ENCODE measurements at regions not wholly inside any gene's neighbourhood (a gene's known extent, or its start where the extent isn't known, plus 50 kb on each side); places are given as distances from the start of the nearest gene placed in this dataset.

DNA sequence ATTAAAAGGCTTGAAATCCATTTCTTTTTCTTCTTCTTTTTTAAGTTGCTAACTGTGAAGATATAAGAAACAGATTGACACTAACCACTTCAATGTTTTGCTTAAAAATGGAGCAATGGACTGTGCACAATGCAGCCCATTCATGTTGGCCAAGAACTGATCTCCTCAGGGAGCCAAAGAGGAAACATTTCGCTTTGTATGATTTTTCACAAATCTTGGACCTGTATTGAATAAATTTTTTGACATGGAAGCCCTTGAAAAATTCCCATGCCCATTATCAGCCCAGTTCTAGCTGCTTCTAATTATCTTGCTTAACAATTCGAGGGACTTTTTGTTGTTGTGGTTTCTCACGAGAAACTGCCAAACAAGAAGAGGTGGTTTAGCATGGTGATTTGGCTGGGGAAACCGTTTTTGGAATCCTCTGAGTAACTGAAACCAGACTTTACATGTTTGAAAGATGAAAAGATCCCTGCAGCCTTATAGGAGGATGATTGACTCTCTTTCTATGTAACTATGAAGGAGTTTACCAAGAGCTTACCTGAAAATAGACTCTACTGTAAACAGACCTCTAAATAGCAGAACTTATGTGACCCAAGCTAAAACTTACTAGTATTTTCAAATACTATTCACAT, 1389.4 kb upstream of the GOT2 start:
- TF ChIP-seq CTCF (IDR thresholded peaks at IDR 0.05) (no peak), POLR2A (IDR thresholded peaks at IDR 0.05) (no peak)
